ENCODE measurements at regions not wholly inside any gene's neighbourhood (a gene's known extent, or its start where the extent isn't known, plus 50 kb on each side); places are given as distances from the start of the nearest gene placed in this dataset.

- no peak for TF ChIP-seq POLR2A (IDR thresholded peaks at IDR 0.05)
- TF ChIP-seq, protein P1, sequence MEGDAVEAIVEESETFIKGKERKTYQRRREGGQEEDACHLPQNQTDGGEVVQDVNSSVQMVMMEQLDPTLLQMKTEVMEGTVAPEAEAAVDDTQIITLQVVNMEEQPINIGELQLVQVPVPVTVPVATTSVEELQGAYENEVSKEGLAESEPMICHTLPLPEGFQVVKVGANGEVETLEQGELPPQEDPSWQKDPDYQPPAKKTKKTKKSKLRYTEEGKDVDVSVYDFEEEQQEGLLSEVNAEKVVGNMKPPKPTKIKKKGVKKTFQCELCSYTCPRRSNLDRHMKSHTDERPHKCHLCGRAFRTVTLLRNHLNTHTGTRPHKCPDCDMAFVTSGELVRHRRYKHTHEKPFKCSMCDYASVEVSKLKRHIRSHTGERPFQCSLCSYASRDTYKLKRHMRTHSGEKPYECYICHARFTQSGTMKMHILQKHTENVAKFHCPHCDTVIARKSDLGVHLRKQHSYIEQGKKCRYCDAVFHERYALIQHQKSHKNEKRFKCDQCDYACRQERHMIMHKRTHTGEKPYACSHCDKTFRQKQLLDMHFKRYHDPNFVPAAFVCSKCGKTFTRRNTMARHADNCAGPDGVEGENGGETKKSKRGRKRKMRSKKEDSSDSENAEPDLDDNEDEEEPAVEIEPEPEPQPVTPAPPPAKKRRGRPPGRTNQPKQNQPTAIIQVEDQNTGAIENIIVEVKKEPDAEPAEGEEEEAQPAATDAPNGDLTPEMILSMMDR (IDR thresholded peaks at IDR 0.05), result no peak
These were observed 250.1 kb downstream of the TLE3 start for GRCh38 chr15:69847625-69848024.
